ENCODE measurements at regions not wholly inside any gene's neighbourhood (a gene's known extent, or its start where the extent isn't known, plus 50 kb on each side); places are given as distances from the start of the nearest gene placed in this dataset.

- DNase-seq: no peak
These were observed 519.6 kb upstream of the HS6ST1 start for GRCh38 chr2:128838244-128838643.

GRCh38 chr2:128841803-128842202 lies 523.1 kb upstream of the HS6ST1 start:
- no peak for DNase-seq

GRCh38 chr2:128867311-128867710 lies 548.6 kb upstream of the HS6ST1 start:
- DNase-seq: no peak

- DNase-seq: no peak
These were observed 549.4 kb upstream of the HS6ST1 start for GRCh38 chr2:128867936-128868636.

GRCh38 chr2:128868686-128869551 lies 550.3 kb upstream of the HS6ST1 start:
- DNase-seq: no peak

- DNase-seq: no peak
These were observed 555.9 kb upstream of the HS6ST1 start for GRCh38 chr2:128874608-128875007.

- no peak for DNase-seq
These were observed 558.6 kb upstream of the HS6ST1 start for GRCh38 chr2:128876986-128877983.

- no peak for DNase-seq
These were observed 560.5 kb upstream of the HS6ST1 start for GRCh38 chr2:128879161-128879560.

- no peak for DNase-seq
These were observed 576.2 kb upstream of the HS6ST1 start for GRCh38 chr2:128894896-128895295.

GRCh38 chr2:128901572-128902391 lies 583.1 kb upstream of the HS6ST1 start:
- DNase-seq: no peak

- no peak for DNase-seq
These were observed 585.0 kb upstream of the HS6ST1 start for GRCh38 chr2:128903637-128904036.

GRCh38 chr2:128911276-128911675 lies 592.6 kb upstream of the HS6ST1 start:
- DNase-seq: no peak

- DNase-seq: no peak
These were observed 595.7 kb upstream of the HS6ST1 start for GRCh38 chr2:128914320-128914719.

GRCh38 chr2:128921751-128922150 lies 603.1 kb upstream of the HS6ST1 start:
- no peak for DNase-seq

- DNase-seq: no peak
These were observed 603.5 kb upstream of the HS6ST1 start for GRCh38 chr2:128922154-128922553.

- DNase-seq: no peak
These were observed 607.0 kb upstream of the HS6ST1 start for GRCh38 chr2:128925631-128926030.

- no peak for DNase-seq
These were observed 611.4 kb upstream of the HS6ST1 start for GRCh38 chr2:128930101-128930500.

- no peak for DNase-seq
These were observed 621.7 kb upstream of the HS6ST1 start for GRCh38 chr2:128940378-128940777.

- DNase-seq: no peak
These were observed 623.1 kb upstream of the HS6ST1 start for GRCh38 chr2:128941751-128942150.

- DNase-seq: no peak
These were observed 630.7 kb upstream of the HS6ST1 start for GRCh38 chr2:128949360-128949759.

GRCh38 chr2:128950758-128951157 lies 632.1 kb upstream of the HS6ST1 start:
- DNase-seq: no peak

- no peak for DNase-seq
These were observed 639.6 kb upstream of the HS6ST1 start for GRCh38 chr2:128958241-128958640.

Data from EL (cell line).